NCI-H2029 treated with DMSO at 0.1 percent for 48 hours (cell line): ENCODE measurements at regions not wholly inside any gene's neighbourhood (a gene's known extent, or its start where the extent isn't known, plus 50 kb on each side); places are given as distances from the start of the nearest gene placed in this dataset.
A peak's percentile ranks its signal among the peaks of the same experiment; 100 is the strongest.
"Not testable (repeated sequence)": the region's sequence is repeated elsewhere in the genome, so short reads cannot be mapped to it uniquely, and the experiment has no call there.

Source experiments
- DNase-seq: peaks from one replicate; lab custom pipeline; 2025; lab: John Stamatoyannopoulos, UW

DNA sequence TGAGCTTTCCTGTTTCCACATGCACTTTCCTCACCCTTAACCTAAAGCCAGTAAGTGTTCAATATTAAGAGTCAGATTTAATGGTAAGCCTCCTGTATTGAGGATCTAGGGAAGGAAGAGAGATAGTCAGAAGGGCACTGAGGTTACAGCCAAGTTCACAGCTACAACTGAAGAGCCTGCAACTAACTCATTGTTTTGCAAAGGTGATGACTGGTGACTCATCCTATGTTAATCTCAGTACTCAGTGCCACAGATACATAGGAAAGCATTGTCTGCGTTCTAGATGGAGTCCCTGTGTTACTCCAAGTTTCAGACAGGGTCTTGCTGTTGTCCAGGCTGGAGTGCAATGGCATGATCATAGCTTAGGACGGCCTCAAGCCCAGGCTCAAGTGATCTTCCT, 157.0 kb upstream of the RBM19 start:
- DNase-seq = no peak

GRCh38 chr12:114122016-114122415, 155.9 kb upstream of the RBM19 start:
- DNase-seq = no peak

DNA sequence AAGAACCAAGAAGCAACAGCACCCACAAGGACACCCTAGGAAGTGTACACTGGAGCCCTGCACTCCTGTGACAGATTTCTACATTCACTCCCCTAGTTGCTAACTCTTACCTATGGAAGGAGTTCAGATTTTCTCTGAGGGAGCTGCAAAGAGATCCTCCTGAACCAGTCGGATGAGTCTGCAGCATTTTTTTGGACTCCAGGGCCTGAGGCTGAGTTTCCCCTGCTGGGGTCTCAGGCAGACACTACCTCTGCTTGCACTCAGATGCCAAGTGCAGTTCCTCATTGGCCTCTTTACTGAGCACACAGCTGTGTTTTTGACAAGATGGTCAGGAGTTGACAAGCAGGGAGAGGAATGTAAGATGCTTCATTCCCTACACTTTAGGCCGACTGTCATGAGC, 153.2 kb upstream of the RBM19 start:
- DNase-seq = no peak

- no peak for DNase-seq
Measured at GRCh38 chr12:114096461-114096860, 130.3 kb upstream of the RBM19 start.

GRCh38 chr12:114093520-114093919, 127.4 kb upstream of the RBM19 start:
- DNase-seq = no peak

DNA sequence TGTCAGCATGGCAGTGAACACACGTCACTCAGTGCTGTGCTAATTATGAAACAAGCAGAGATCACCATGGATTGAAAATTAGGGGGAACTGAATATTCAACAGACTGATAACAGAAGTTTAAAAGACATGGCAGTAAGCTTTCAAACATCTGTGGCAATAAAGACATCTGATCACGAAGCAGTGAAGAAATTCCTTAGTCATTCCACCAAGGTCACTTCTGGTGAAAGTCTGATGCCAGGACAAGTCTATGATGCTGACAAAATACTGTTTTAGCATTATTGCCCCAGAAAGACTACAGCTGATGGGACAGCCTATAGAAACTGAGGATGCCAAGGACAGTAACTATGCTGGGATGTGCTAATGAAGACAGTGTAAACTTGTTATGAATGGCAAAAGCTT, 126.9 kb upstream of the RBM19 start:
- DNase-seq = no peak

DNA sequence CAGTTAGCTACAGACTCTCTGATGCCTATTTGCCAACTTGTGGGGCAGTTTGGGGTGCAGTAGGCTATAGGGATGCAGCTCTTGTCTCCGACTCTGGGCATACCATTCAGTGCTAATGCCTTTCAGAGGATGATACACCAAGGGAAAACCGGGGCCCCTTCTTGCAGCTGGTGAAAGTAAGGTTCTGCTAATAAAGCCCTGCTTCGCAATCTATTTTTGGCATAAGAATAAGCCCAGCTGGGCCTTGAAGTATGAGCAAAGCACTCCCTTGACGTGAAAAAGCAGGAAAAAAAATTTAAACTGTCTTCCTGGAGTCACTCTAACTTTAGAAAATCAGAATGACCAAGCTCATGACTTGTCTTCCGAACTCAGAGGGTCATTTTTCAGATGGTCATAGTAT, 124.1 kb upstream of the RBM19 start:
- no peak for DNase-seq

- no peak for DNase-seq
Measured at GRCh38 chr12:114073076-114073475, 107.0 kb upstream of the RBM19 start.

GRCh38 chr12:114069507-114069906, 103.4 kb upstream of the RBM19 start:
- DNase-seq = no peak

DNA sequence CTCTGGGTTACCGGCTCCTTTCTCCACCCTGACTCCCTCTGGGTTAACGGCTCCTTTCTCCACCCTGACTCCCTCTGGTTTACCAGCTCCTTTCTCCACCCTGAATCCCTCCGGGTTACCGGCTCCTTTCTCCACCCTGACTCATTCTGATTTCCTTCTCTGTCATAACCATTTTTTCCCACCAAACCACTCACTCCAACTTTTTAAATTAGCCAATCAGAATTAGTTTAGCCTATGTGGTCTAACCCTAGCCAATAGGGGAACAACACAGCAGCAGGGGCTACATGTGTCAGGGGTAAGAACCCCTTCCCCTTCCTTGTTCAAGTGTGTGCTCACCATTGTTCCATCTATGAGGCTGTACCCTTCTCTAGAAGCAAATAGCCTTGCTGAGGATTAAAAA, 98.4 kb upstream of the RBM19 start:
- no peak for DNase-seq

DNA sequence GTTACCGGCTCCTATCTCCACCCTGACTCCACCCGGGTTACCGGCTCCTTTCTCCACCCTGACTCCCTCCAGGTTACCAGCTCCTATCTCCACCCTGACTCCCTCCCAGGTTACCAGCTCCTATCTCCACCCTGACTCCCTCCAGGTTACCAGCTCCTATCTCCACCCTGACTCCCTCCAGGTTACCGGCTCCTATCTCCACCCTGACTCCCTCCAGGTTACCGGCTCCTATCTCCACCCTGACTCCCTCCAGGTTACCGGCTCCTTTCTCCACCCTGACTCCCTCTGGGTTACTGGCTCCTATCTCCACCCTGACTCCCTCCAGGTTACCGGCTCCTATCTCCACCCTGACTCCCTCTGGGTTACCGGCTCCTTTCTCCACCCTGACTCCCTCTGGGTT, 97.9 kb upstream of the RBM19 start:
- not testable (repeated sequence) for DNase-seq

- DNase-seq = no peak
Measured at GRCh38 chr12:114063435-114063834, 97.3 kb upstream of the RBM19 start.

- not testable (repeated sequence) for DNase-seq
Measured at GRCh38 chr12:114056351-114056750, 90.2 kb upstream of the RBM19 start.

- no peak for DNase-seq
Measured at GRCh38 chr12:114054982-114055381, 88.9 kb upstream of the RBM19 start.

DNA sequence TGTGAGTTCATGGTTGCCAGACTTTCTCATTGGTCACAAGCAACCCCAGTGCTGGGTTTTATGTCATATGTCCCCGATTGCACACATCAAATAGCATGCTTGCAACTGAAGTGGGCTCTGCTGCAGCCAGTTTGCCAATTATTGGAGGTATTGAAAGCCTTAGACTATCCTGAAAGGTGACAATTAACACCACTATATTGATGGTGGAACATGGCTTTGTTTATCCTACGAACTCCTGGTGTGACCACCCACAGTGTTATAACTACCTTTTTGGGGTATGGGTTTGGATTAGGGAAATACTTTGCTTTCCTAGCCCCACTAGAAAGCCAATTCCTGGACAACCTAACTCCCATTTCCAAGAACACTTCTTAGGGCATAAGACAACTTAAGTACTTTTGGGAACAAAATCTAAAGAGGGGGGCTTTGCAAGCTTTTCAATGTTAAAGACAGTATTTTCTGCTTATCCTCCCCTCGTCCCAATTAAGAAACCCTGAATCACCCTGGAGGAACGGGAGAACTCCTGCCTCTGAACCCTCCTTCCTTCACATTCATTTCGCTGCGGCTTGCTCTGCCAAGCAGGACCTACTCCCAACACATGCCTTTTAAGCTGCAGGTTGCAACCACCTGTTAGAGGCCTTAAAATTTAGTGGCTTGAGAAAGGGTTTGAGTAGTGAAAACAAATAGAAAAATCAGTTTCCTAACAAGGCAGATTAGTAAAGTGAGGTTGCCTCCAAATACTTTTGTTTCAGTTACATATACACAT, 80.3 kb upstream of the RBM19 start:
- no peak for DNase-seq

DNA sequence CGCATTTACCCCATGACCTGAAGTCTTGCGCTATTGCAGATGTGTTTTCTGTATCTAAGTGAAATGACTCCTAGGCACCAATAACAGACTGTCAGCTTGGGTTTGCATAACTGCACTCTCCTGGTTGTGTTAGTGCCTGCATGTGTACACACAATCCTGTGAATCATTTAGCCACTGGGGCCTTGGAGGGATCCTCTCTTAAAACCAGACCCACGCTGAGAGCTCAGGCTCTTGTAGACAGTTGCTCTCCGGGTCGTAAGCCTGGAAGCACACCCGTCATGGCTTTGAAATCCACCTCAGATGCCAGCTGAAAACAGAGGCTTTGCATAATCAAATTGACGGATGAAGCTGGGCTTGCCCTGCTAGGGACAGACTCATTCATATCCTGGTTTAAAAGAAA, 79.2 kb upstream of the RBM19 start:
- no peak for DNase-seq

GRCh38 chr12:114041590-114041989, 75.5 kb upstream of the RBM19 start:
- DNase-seq = no peak

DNA sequence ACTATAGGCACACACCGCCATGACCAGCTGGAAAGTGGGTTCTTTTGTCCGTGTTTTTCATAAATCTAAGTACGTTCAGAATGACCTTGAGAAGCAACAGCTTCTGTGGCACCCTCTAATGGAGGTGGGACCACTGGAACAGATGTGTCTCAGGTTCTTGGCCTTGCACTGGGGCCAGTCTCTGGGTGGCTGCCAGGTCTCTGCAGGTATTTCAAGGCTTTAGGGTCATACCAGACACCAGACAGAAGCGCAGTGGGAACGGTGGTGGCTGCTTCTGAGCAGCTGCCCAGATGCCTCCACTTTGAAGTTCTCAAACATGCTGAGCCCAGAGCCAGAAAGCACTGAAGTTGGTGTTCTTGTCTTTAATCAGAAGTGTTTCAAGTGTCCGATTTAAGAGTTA, 75.0 kb upstream of the RBM19 start:
- no peak for DNase-seq

GRCh38 chr12:114038962-114039361, 72.8 kb upstream of the RBM19 start:
- no peak for DNase-seq

DNA sequence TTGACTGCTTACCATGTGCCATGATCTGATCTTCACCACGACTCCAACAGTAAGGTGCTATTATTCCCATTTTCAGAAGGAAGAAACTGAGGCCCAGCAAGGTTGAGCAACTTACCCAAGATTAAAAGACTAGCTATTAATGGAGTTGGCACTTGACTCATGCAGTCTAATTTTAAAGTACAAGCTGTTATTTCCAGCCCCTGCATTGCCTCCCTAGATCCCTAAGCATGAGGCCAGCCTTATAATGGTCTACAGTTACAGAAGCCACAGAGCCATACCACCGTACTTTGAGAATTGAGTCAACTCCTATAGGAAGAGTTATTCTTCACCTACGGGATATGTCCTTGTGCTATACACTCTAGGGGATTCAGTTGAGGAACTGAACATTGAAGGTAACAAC, 66.7 kb upstream of the RBM19 start:
- DNase-seq = no peak

DNA sequence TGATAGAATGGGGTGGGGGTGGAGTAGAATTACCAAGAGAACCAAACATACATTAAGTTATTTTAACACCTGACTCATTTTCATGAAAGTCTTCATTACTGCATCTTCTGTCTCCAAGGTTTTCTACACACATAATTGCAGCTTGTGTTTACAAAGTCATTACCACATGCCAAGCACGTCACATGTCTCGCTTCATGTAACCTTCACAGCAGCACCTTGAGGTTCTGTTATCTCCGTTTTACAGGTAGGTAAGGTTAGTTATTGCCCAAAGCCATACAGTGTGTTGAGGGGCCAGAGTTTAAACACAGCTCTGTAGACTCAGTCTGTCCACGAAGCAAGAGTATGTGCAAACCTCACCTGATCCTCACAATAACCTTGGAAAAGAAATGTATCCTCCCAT, 64.3 kb upstream of the RBM19 start:
- peak; percentile 38 for DNase-seq

- DNase-seq = no peak
Measured at GRCh38 chr12:114026805-114027204, 60.7 kb upstream of the RBM19 start.

GRCh38 chr12:114025935-114026334, 59.8 kb upstream of the RBM19 start:
- no peak for DNase-seq

- not testable (repeated sequence) for DNase-seq
Measured at GRCh38 chr12:114022081-114022480, 56.0 kb upstream of the RBM19 start.
